ENCODE measurements at regions not wholly inside any gene's neighbourhood (a gene's known extent, or its start where the extent isn't known, plus 50 kb on each side); places are given as distances from the start of the nearest gene placed in this dataset.

- DNase-seq (ENCODE audit: low spot score in 2 of 2): no peak
- TF ChIP-seq POLR2A (IDR thresholded peaks at IDR 0.05): no peak
- TF ChIP-seq CTCF (IDR thresholded peaks at IDR 0.05): no peak
- WGBS, 2 donors: 77 to 78% methylated on average over 6 of the region's 6 CpGs
- no peak overlapping the region for H3K4me3 ChIP-seq (ENCODE audit: low read depth, poor library complexity, severe bottlenecking)
- intact Hi-C loops (cut with DNase I; ENCODE audit: low total_unique reads): no loop called here
Observed at GRCh38 chr1:244137725-244138124, 86.6 kb downstream of the ZBTB18 start.

DNA sequence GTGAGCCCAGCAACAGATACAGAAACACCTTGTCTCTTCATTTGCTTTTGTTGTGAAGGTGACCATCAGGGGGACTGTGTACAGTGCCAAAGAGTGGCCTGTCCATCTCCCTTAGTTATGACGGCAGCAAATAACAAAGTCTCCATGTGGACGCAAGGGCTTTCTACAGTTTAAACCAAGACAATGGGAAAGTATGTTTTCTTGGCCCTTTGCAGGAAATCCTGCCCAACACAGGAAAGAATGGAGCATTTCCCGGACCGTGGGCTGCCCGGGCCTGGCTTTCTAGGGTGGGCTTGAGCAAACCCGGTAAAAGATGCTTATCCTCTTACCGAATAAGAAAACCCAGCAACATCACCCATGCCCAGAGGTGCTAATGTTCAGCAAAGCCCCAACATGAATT is 87.3 kb downstream of the ZBTB18 start:
- no peak overlapping the region for H3K4me3 ChIP-seq (ENCODE audit: low read depth, poor library complexity, severe bottlenecking)
- DNase-seq (ENCODE audit: low spot score in 2 of 2): no peak
- intact Hi-C loops (cut with DNase I; ENCODE audit: low total_unique reads): no loop called here
- TF ChIP-seq CTCF (IDR thresholded peaks at IDR 0.05): no peak
- TF ChIP-seq POLR2A (IDR thresholded peaks at IDR 0.05): no peak
- 83% methylated on average over 7 of the region's 7 CpGs for WGBS, 2 donors

- H3K4me3 ChIP-seq (ENCODE audit: low read depth, poor library complexity, severe bottlenecking): no peak overlapping the region
- no peak for DNase-seq (ENCODE audit: low spot score in 2 of 2)
- WGBS, 2 donors: 71 to 78% methylated on average over 16 of the region's 16 CpGs
- intact Hi-C loops (cut with DNase I; ENCODE audit: low total_unique reads): no loop called here
- no peak for TF ChIP-seq POLR2A (IDR thresholded peaks at IDR 0.05)
- TF ChIP-seq CTCF (IDR thresholded peaks at IDR 0.05): no peak
Observed at GRCh38 chr1:244139655-244140054, 88.6 kb downstream of the ZBTB18 start.

DNA sequence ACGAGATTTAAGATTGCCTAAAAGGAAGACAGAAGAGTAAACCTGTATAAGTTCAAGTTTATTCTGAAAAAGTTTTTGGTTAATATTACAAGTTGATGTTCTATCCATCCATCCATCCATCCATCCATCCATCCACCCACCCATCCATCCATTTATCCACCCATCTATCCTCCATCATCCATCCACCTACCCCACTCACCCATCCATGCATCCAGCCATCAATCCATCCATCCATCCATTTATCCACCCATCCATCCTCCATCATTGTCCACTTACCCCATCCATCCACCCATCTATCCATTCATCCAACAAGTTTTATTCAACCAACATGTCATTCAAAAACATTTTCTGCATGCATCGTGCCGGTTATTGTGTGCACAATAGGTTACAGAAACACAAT is 89.3 kb downstream of the ZBTB18 start:
- intact Hi-C loops (cut with DNase I; ENCODE audit: low total_unique reads): no loop called here
- H3K4me3 ChIP-seq (ENCODE audit: low read depth, poor library complexity, severe bottlenecking): no peak overlapping the region
- no peak for TF ChIP-seq CTCF (IDR thresholded peaks at IDR 0.05)
- TF ChIP-seq POLR2A (IDR thresholded peaks at IDR 0.05): no peak
- no peak for DNase-seq (ENCODE audit: low spot score in 2 of 2)
- 88 to 97% methylated on average over 3 of the region's 3 CpGs for WGBS, 2 donors

DNA sequence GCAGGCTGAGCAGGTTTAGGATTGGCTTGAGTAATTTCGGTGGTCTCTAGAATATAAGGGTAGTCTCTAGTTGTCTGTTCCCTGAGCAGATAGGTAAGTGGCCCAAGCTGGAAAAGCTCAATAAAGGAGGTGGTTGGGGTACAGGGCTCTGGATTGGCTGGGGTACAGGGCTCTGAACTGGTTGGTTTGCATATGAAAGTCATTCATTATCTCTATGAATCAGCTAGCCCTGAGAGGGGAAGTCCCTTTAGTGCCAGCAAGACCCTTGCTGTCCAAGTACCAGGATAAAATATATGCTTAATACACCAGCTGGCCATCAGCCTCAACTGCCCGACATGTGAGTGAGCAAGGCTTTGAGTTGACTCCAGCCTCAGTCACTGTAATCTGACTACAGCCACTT is 93.0 kb downstream of the ZBTB18 start:
- no peak for DNase-seq (ENCODE audit: low spot score in 2 of 2)
- WGBS, 2 donors: 81 to 90% methylated on average over 2 of the region's 2 CpGs
- TF ChIP-seq CTCF (IDR thresholded peaks at IDR 0.05) (no peak), POLR2A (IDR thresholded peaks at IDR 0.05) (no peak)
- intact Hi-C loops (cut with DNase I; ENCODE audit: low total_unique reads): no loop called here
- no peak overlapping the region for H3K4me3 ChIP-seq (ENCODE audit: low read depth, poor library complexity, severe bottlenecking)

DNA sequence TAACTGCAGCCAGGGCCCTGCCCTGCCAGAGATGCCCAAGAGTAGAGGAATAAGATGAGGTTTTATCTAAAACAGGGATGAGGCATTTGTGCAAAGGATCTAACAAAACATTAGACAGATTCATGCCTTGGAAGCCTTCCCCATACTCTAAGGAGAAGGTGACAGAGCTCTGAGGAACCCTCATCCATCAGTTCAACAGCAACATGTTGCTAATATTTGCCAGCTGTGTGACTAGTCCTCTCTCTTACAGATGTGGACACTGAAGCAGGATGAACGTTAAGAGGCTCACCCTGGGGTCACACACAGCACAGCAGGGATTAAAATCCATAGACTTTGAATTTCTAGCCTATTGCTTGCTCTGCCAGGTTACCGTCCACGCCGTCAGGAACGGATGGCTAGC is 99.0 kb downstream of the ZBTB18 start:
- 60 to 63% methylated on average over 5 of the region's 5 CpGs for WGBS, 2 donors
- intact Hi-C loops (cut with DNase I; ENCODE audit: low total_unique reads): no loop called here
- no peak for DNase-seq (ENCODE audit: low spot score in 2 of 2)
- no peak for TF ChIP-seq POLR2A (IDR thresholded peaks at IDR 0.05)
- no peak overlapping the region for H3K4me3 ChIP-seq (ENCODE audit: low read depth, poor library complexity, severe bottlenecking)

Data from lower leg skin (tissue), 4 donors.